ENCODE measurements at regions not wholly inside any gene's neighbourhood (a gene's known extent, or its start where the extent isn't known, plus 50 kb on each side); places are given as distances from the start of the nearest gene placed in this dataset.
"Not testable (repeated sequence)": the region's sequence is repeated elsewhere in the genome, so short reads cannot be mapped to it uniquely, and the experiment has no call there.

- peaks cover 31% of the 10 kb centered on the region for H3K27me3 Mint-ChIP-seq (ENCODE audit: insufficient read depth)
- intact Hi-C loops (cut with micrococcal nuclease); H3K9me3 Mint-ChIP-seq; H3K4me3 Mint-ChIP-seq; H3K27ac Mint-ChIP-seq; H3K36me3 Mint-ChIP-seq (ENCODE audit: low read depth); DNase-seq (ENCODE audit: low spot score): not testable (repeated sequence)
- H3K4me1 Mint-ChIP-seq (ENCODE audit: low read depth): peaks cover 11% of the 10 kb centered on the region
Measured at GRCh38 chr17:30695265-30695811, 129.2 kb downstream of the CRLF3 start.

DNA sequence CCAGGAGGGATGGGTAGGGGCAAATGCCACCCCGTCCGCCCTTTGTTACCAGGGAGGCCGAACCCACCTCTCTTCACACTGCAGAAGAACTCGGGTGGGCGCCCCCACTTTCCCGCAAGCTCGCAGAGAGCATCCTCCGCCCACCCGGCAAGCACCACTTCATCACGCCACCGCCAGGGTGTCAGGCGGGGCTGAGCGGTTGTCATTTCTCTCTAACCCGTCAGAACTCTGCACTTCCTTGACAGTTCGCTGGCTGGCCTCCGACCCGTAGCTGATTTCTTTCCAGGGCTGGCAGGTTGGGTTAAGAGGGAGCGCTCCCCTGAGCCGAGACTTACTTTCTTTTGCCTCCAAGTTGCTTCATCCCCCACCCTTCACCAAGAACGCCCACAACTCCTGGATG is 130.7 kb downstream of the CRLF3 start:
- DNase-seq (ENCODE audit: low spot score): peak; percentile 24
- H3K36me3 Mint-ChIP-seq (ENCODE audit: low read depth); H3K27ac Mint-ChIP-seq; intact Hi-C loops (cut with micrococcal nuclease); H3K9me3 Mint-ChIP-seq: not testable (repeated sequence)
- H3K4me1 Mint-ChIP-seq (ENCODE audit: low read depth): peaks cover 11% of the 10 kb centered on the region
- H3K4me3 Mint-ChIP-seq: peak overlapping the region; percentile 37
- H3K27me3 Mint-ChIP-seq (ENCODE audit: insufficient read depth): peaks cover 26% of the 10 kb centered on the region

DNA sequence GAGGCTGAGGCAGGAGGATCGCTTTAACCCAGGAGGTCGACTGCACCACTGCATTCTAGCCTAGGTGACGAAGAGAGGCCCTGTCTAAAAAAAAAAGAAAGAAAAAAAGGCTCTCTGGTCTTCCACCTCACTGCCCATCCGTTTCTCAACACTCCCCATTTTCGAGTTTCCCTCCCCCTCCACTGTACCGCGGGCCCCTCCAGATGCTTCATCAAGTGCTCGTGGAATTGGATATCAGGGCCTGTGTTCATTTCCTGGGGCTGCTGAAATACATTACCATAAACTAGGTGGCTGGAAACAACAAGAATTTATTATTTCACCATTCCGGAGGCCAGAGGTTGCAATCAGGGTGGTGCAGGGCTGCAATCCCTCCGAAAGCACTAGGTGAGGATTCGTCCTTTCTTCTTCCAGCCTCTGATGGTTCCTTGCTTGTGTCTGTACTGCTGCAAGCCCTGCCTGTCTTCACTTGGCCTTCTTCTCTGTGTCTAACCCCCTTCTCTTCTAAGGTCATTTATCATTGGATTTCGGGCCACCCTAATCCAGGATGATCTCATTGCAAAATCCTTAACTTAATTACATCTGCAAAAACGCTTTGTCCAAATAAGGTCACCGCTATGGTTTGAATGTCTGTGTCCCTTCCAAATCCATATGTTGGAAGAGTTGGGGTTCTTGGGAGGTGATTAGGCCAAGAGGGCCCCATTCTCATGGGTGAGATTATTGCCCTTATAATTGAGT is 135.1 kb downstream of the CRLF3 start:
- H3K27me3 Mint-ChIP-seq (ENCODE audit: insufficient read depth): peaks cover 18% of the 10 kb centered on the region
- DNase-seq (ENCODE audit: low spot score); H3K36me3 Mint-ChIP-seq (ENCODE audit: low read depth); H3K27ac Mint-ChIP-seq; intact Hi-C loops (cut with micrococcal nuclease); H3K4me3 Mint-ChIP-seq; H3K9me3 Mint-ChIP-seq: not testable (repeated sequence)
- H3K4me1 Mint-ChIP-seq (ENCODE audit: low read depth): peaks cover 16% of the 10 kb centered on the region

GRCh38 chr17:30686538-30687479 is 137.7 kb downstream of the CRLF3 start:
- not testable (repeated sequence) for H3K27ac Mint-ChIP-seq

GRCh38 chr17:30682280-30682679 is 142.2 kb downstream of the CRLF3 start:
- H3K36me3 Mint-ChIP-seq (ENCODE audit: low read depth); DNase-seq (ENCODE audit: low spot score); H3K4me3 Mint-ChIP-seq; H3K27me3 Mint-ChIP-seq (ENCODE audit: insufficient read depth); H3K27ac Mint-ChIP-seq; intact Hi-C loops (cut with micrococcal nuclease); H3K9me3 Mint-ChIP-seq: not testable (repeated sequence)
- peaks cover 10% of the 10 kb centered on the region for H3K4me1 Mint-ChIP-seq (ENCODE audit: low read depth)

More at GRCh38 chr17:30686538-30687479, 137.7 kb downstream of the CRLF3 start:
- intact Hi-C loops (cut with micrococcal nuclease); H3K36me3 Mint-ChIP-seq (ENCODE audit: low read depth); H3K4me3 Mint-ChIP-seq; H3K9me3 Mint-ChIP-seq; DNase-seq (ENCODE audit: low spot score): not testable (repeated sequence)
- Mint-ChIP-seq H3K4me1 (ENCODE audit: low read depth) (peaks cover 10% of the 10 kb centered on the region), H3K27me3 (ENCODE audit: insufficient read depth) (peaks cover 12% of the 10 kb centered on the region)

- H3K9me3 Mint-ChIP-seq; H3K27ac Mint-ChIP-seq; H3K4me3 Mint-ChIP-seq; H3K4me1 Mint-ChIP-seq (ENCODE audit: low read depth); H3K36me3 Mint-ChIP-seq (ENCODE audit: low read depth); intact Hi-C loops (cut with micrococcal nuclease); DNase-seq (ENCODE audit: low spot score); H3K27me3 Mint-ChIP-seq (ENCODE audit: insufficient read depth): not testable (repeated sequence)
Measured at GRCh38 chr17:30680681-30681080, 143.8 kb downstream of the CRLF3 start.

DNA sequence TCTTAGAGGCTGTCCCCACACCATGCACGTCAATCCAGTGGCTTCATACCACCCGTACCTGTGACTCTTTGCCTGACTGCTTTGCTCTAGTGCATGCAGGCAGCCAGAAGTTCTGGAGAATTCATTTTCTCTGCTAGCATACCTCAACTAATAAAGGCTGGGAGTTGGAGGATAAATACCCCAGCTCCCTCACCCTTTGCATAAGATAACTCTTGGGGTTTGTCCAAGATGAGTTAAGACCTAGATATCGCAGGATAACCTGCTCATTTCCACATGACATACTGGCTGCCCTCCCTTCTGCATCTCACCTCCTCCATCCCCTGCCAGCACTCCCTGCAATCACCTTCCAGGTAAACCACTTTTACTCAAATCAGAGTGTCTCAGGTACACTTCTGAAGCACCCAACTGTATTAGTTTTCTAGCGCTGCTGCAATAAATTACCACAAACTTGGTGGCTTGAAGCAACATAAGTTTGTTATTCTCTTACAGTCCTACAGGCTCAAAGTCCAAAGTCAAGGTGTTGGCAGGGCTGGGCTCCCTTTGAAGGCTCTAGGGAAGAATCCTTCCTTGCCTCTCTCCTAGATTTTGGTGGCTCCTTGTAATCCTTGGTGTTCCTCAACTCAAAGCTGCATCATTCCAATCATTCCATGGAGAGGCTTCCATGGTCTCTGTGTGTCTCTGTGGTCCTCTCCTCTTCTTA is 146.8 kb downstream of the CRLF3 start:
- no peaks in the 10 kb centered on the region for H3K4me1 Mint-ChIP-seq (ENCODE audit: low read depth)
- H3K36me3 Mint-ChIP-seq (ENCODE audit: low read depth): no peaks in the 10 kb centered on the region
- H3K27me3 Mint-ChIP-seq (ENCODE audit: insufficient read depth): peaks cover 3% of the 10 kb centered on the region
- no peak overlapping the region for H3K4me3 Mint-ChIP-seq
- H3K27ac Mint-ChIP-seq: no peak overlapping the region
- DNase-seq (ENCODE audit: low spot score): no peak
- intact Hi-C loops (cut with micrococcal nuclease): no loop called here
- peaks cover 6% of the 10 kb centered on the region for H3K9me3 Mint-ChIP-seq

DNA sequence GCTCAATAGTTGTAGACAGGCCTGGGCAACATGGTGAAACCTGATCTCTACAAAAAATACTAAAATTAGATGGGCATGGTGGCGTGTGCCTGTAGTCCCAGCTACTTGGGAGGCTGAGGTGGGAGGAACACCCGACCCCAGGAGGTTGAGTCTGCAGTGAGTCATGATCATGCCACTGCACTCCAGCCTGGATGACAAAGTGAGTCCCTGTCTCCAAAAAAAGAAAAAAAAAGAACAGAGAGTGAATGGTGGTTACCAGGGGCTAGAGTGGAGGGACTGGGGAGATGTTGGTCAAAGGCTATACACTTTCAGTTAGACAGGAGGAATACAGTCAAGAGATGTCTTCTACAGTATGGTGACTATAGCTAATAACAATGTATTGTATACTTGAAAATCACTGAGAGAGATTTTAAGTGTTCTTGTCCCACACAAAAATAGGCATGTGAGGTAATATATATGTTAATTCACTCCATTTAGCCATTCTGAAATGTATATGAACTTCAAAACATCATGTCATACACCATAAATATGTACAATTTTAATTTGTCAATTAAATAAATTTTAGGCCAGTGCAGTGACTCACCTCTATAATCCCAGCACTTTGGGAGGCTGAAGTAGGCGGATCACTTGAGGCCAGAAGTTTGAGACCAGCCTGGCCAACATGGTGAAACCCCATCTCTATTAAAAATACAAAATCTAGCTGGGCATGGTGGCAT is 148.6 kb downstream of the CRLF3 start:
- H3K36me3 Mint-ChIP-seq (ENCODE audit: low read depth); H3K4me1 Mint-ChIP-seq (ENCODE audit: low read depth); H3K9me3 Mint-ChIP-seq; H3K4me3 Mint-ChIP-seq; H3K27ac Mint-ChIP-seq; intact Hi-C loops (cut with micrococcal nuclease); H3K27me3 Mint-ChIP-seq (ENCODE audit: insufficient read depth); DNase-seq (ENCODE audit: low spot score): not testable (repeated sequence)

- H3K4me3 Mint-ChIP-seq; DNase-seq (ENCODE audit: low spot score); intact Hi-C loops (cut with micrococcal nuclease); H3K27ac Mint-ChIP-seq; H3K4me1 Mint-ChIP-seq (ENCODE audit: low read depth); H3K36me3 Mint-ChIP-seq (ENCODE audit: low read depth); H3K9me3 Mint-ChIP-seq; H3K27me3 Mint-ChIP-seq (ENCODE audit: insufficient read depth): not testable (repeated sequence)
Measured at GRCh38 chr17:30669217-30669649, 155.3 kb downstream of the CRLF3 start.

GRCh38 chr17:30668360-30669181 is 155.9 kb downstream of the CRLF3 start:
- H3K27me3 Mint-ChIP-seq (ENCODE audit: insufficient read depth); H3K4me1 Mint-ChIP-seq (ENCODE audit: low read depth); intact Hi-C loops (cut with micrococcal nuclease); DNase-seq (ENCODE audit: low spot score); H3K9me3 Mint-ChIP-seq; H3K36me3 Mint-ChIP-seq (ENCODE audit: low read depth): not testable (repeated sequence)
- H3K27ac Mint-ChIP-seq: peak overlapping the region; percentile 48
- peak overlapping the region; percentile 37 for H3K4me3 Mint-ChIP-seq

- DNase-seq (ENCODE audit: low spot score); intact Hi-C loops (cut with micrococcal nuclease); H3K4me3 Mint-ChIP-seq; H3K27ac Mint-ChIP-seq; H3K36me3 Mint-ChIP-seq (ENCODE audit: low read depth); H3K27me3 Mint-ChIP-seq (ENCODE audit: insufficient read depth); H3K4me1 Mint-ChIP-seq (ENCODE audit: low read depth); H3K9me3 Mint-ChIP-seq: not testable (repeated sequence)
Measured at GRCh38 chr17:30667657-30668359, 156.7 kb downstream of the CRLF3 start.

Data from activated T-helper 1 cell treated with anti-CD3 and anti-CD28 coated beads, Interleukin-12 subunit alpha, Interleukin-12 subunit beta, Interleukin-2, Interleukin-4 antibody, amounts not matched to agents 30 ng/mL and 10 ng/mL and 1 ng/mL, durations not matched to agents 14 hours and 24 hours and 36 hours (primary cell).